Stimulated activated CD4-positive, alpha-beta T cell treated with anti-CD3 and anti-CD28 coated beads, Interleukin-1b, Interleukin-23, amount 100 ng/mL, for 1 hour (primary cell): ENCODE measurements at regions not wholly inside any gene's neighbourhood (a gene's known extent, or its start where the extent isn't known, plus 50 kb on each side); places are given as distances from the start of the nearest gene placed in this dataset.

ENCODE experiments used
- DNase-seq, 2 donors: peaks; one replicate each; pipeline ENCODE4 v3.0.0-alpha.2; 2020; ENCODE audit warnings: low read depth in 2 of 2

DNA sequence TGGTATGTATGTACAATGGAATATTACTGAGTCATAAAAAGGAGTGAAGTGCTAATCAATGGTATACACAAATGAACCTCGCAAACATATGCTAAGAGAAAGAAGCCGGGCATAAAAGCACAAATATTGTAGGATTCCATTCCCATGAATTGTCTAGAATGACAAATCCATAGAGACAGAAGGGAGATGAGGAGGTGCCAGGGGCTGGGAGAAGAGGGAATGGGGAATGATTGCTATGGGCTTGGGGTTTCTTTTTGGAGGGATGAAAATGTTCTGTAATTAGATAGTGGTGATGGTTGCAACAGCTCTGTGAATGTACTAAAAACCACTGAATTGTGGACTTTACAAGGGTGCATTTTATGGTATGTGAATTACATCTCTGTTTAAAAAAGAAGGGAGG is 73.5 kb downstream of the GLI2 start:
- no peak for DNase-seq

DNA sequence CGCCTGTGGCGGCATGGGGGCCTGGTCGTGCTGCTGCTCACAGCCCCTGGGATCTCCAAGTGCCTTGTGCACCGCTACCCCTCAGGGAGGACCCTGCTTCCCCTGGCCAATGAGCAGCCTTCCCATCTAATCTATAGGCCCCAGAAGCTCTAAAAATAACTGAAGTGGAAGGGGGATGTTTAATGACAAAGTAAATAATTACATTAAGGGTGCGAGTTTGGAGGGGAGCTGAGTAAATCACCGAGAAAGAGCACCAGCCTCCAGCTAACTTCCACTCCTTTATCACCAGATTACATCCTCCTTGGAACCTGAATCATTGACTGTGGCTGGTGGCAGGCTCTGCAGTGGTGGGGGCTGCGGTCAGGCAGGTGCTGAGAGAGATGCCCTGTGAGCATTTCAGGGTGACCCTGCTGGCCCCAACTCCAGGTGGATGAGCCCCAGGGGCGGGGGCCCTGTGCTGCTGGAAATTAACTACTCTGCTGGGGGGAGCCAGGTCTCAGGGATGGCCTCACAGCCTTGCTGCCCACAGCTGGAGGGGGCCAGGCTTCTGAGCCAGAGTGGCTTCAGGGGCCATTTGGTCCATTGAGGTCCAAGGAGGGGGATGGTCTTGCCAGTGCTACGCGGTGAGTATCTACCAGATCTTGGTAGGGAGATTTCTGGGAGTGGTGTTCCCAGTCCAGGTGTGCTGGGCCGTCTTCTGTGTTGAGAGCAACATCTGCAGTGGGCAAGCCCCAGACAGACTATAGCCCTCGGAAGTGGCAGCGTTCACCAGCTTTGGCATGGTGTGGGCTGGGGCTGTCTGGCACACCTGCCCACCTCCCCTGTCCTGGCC is 74.2 kb downstream of the GLI2 start:
- DNase-seq = no peak

DNA sequence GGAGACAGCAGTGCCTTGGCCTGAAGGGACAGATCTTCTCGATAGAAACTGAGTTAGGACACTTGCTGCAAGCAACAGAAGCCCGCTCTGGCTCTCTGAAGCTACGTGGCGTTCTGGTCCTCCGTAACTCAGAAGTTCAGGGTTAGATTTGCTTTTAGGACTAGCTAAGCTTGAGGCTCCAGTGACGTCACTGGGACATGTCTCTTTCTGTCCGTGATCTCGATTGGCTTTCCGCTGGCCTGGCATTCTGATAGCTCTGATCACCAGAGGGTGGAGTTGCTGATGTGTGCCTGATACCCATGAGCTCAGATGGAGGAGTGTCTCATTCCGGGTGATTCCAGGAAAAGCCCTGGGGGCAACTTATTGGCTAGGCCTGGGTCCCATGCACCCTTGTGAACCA is 75.0 kb downstream of the GLI2 start:
- DNase-seq = no peak

DNA sequence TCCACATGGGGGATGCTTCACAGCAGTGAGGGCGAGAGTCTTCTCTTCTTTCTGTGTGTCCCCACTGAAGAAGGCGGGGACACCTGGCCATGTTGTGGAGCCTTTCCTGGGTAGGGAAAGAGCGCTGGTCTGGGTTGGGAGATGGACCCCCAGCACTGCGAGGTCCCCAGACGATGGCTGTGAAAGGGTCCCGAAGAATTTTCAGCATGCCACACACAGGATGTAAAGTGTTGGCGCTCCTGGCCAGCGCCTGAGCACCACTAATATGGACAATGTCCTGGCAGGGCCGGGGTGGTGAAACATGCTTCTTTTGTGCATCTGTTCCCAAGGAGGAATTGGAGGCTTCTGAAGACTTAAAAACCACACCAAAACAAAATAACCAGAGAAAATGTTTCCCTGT is 77.2 kb downstream of the GLI2 start:
- no peak for DNase-seq

- no peak for DNase-seq
Measured at GRCh38 chr2:120814352-120814751, 78.7 kb downstream of the GLI2 start.

GRCh38 chr2:120815292-120815691 is 79.6 kb downstream of the GLI2 start:
- no peak for DNase-seq

DNA sequence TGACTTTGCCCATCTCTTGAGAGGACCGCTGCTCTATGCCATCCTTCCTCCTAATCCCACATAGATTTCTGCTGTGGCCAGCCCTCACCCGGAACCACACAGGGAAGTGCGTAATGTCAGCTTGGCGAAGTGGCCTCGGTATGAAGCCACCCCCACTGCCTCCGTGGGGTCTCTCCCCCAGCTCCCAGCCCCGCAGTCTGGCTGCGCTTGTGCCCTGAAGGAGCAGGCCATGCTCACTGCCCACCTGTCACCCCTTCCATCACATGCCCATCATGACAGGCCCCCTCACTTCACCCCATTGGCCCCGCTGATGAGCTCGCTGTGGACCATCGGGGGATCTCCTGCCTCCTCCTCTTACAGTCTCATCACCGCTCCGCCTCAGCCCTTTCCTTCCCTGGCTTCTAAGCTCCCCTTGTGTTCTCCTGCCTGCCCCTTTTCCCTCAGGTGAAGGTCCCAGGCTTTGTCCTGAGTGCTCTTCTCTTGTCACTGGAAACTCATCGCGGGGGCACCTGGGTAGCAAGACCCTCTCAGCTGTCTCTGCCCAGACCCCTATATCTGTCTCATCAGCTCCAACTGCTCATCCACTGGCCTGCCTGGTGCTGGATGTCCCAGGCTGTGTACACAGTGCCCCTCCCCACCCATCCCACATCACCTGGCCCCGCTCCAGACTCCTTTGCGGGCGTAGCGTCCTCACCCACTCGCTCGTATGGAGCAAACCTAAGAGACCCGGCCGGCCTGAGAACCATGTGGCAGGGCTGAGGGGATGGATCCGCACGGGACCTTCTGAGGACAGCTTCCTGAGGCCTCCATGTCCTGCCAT is 81.7 kb downstream of the GLI2 start:
- DNase-seq = no peak

- DNase-seq = no peak
Measured at GRCh38 chr2:120817956-120818325, 82.3 kb downstream of the GLI2 start.

DNA sequence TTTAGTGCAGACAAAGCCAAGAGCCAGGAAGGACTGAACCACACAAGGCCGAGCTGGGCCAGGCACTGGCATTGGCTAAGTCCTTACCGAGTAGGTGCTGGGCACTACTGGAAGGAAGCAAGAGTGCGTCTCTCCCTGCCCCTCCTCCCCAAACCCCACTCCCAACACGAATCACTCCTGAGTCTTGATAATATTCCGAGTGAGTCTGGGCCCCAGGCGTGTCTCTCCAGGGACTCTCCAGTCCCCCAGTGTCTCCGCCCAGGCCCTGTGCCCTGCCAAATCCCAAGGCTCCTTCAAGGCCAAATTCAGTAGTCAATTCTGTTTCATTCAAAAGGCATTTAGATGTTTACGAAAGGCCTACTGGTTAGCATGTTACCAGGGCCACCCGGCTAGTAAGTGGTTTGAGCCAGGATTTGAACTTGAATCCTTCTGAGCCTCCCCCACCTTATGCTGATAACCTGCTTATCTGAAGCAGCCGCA is 82.8 kb downstream of the GLI2 start:
- no peak for DNase-seq

GRCh38 chr2:120819720-120820210 is 84.1 kb downstream of the GLI2 start:
- DNase-seq = no peak

DNA sequence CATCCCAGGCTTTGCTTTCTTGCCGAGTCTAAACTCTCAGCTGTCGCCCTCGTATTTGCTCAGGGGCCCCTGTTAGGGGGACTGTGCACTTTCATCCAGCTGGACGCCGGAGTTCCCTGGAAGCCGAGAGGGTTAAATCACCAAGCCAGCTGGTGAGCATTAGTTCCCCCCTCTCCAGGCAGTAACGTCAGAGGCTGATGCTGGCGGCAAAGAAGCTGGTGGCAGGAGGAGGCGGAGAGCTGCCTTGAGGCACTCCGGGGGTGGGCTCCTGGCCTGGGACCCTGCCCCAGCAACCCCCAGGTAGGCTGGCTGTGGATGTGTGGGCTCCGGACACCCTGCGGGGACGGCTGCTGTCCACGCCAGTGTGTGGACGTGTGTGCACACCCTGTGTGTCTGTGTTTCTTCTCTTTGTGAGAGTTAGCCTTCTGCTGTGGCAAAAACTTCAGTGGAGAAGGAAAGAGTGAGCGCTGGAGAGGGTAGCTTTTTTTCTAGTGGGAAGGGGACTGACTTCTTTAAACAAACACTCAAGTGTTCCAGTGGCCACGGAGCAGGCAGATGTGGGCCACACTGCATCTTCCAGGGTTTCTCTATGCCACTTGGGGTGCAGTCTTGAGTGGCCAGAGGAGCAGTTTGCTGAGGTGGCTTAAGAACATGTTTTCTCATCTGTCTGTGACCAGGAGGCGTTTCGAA is 84.7 kb downstream of the GLI2 start:
- no peak for DNase-seq

DNA sequence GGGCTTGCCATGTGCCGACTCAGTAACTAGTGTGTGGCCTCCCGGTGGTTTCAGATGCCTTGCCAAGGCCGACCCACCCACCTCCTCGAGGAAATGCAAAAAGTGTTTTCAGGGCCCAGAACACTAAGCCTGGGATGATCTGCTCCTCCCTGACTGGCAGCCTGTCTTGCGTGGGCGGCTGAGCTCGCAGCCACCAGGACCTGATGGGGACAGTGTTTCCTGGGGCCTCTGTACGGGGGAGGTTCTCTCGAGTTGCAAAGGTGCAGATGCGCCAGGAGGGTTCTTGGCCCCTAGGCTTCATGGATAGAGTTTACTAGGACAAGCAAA is 85.2 kb downstream of the GLI2 start:
- DNase-seq = no peak

DNA sequence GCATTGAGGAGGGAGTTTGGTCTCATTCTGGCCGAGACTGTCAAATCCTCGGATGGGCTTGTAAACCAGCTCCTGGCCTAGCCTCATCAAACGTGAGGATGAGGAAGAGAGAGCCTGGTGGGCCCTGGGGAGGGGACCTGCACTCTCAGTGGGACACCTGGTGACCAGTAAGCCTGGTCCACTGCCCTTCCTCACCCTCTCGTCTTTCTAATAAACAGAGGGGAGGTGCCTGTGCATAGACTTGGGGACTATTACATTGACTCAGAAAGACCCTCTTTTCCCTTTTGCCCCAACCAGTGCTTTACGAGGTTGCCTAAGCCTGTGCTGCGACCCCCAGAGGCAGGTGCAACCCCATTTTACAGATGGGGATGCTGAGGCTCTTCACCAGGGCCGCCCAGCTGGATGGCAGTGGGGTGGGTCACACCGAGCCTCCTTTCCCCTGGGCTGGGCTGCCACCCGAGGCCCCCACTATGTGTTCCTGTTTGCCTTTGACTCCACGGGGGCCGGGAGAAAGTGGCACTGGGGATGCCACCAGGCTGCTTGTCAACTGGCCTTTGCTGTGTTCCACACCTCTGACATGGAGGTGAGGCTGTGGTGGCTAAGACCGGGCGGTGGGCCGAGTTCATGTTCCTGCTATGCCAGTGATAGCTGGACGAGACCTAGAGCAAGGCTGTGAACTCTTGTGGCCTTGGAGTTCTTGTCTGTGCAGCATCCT is 85.9 kb downstream of the GLI2 start:
- DNase-seq = no peak

GRCh38 chr2:120822933-120823332 is 87.3 kb downstream of the GLI2 start:
- no peak for DNase-seq

- DNase-seq = no peak
Measured at GRCh38 chr2:120823551-120823950, 87.9 kb downstream of the GLI2 start.

DNA sequence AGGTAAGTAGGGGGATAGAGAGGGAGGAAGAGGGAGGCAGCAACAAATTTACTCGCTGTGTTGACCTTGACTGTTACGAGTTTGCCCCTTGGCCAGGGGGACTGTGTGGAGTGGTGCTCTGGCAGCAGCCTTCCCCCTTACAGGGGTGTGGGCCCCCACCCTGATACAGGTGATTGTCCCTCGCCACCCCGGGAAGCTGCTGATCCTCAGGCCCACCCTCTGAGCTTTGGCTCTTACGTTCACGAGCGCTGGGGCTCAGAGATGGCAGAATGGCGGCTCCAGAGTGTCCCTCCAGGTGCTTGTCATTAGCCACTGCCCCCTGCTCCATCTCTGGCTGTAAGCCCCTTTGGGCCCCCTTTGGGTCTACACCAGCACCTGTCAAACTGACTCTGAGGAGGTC is 88.6 kb downstream of the GLI2 start:
- DNase-seq = no peak

DNA sequence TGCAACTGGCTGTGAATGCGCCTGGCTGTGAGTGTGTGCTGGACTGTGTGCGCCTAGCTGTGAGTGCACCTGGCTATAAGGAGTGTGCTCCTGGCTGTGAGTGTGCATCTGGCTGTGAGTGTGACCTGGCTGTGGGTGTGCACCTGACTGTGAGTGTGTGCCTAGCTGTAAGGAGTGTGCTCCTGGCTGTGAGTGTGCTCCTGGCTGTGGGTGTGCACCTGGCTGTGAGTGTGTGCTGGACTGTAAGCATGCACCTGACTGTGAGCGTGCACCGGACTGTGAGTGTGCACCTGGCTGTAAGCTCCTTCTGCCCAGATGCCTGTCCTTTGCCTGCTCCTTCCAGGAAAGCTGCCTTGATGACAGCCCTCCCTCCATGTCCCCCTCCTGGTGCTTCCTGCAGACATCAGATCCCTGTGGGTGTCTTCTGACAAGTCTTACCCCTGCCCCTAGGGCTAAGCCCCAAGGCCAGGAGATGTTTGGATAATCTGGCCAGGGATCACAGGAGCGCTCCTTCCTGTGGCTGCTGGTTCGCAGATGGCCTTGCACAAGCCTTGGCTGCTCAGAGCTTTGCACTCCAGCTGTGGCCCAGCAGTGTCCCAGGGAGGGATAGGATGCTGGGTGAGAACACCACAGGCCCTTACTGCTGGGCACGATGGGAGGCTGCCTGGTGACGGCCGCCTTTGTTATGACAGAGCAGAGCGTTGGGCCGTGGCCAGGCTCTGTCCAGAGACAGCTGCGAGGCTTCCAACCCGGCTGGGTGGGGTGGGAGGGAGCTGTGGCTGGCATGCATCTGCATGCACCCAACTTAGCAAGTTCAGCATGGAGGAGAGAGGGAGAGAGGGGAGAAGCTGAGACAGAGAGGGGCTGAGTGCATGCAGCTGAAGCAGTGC is 89.9 kb downstream of the GLI2 start:
- no peak for DNase-seq

GRCh38 chr2:120826260-120826648 is 90.6 kb downstream of the GLI2 start:
- DNase-seq = no peak

DNA sequence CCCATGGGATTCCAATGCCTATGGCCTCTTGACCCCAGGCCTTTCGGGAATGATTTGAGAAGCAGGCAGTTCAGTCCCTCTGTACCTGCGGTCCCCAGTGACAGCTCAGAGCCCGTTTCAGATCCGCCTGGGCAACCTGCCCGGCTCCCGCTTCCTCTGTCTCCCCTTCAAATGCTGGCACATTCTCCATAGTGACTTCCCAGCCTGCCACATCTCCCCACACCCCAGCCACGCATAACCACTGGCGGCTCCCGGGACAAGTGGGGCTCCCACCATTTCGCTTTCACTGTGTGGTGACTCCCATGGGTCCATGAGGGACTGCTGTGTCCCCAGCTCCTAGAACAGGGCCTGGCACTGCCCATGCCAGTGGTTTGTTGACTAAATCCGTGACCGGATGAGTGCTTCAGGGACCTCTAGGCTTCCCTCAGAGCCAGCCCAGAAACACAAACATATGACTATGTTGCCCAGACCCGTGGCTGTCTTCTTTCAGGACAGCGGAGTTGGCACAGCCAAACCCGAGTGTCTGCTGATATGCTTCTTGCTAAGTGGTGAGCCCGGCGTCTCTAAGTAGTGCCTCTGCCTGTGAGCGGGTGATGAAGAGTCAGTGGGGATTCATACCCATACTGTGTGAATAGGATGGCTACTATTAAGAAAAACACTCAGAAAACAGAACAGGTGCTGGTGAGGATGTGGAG is 91.2 kb downstream of the GLI2 start:
- no peak for DNase-seq

- DNase-seq = no peak
Measured at GRCh38 chr2:120828066-120828465, 92.4 kb downstream of the GLI2 start.
